ENCODE measurements at regions not wholly inside any gene's neighbourhood (a gene's known extent, or its start where the extent isn't known, plus 50 kb on each side); places are given as distances from the start of the nearest gene placed in this dataset.
"Not testable (repeated sequence)": the region's sequence is repeated elsewhere in the genome, so short reads cannot be mapped to it uniquely, and the experiment has no call there.

DNA sequence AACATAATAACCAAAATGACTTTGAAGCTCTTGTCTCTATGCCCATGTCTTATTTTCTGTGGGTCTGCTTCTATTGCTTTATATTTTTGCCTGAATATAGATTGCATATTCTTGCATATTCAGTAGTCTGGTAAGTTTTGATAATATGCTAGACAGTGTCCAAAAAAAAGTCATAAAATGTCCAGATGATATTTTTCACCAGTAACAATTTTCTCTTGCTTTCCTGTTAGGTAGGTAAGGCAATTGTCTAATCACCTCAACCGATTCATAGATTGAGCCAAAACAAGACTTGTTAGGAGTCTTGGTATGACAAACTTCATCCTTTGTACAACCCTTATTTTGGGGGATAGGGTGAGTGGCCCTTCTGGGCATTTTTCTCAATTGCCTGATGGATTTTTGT lies 277.0 kb upstream of the NRP1 start:
- no peak for DNase-seq (ENCODE audit: low read depth)

DNA sequence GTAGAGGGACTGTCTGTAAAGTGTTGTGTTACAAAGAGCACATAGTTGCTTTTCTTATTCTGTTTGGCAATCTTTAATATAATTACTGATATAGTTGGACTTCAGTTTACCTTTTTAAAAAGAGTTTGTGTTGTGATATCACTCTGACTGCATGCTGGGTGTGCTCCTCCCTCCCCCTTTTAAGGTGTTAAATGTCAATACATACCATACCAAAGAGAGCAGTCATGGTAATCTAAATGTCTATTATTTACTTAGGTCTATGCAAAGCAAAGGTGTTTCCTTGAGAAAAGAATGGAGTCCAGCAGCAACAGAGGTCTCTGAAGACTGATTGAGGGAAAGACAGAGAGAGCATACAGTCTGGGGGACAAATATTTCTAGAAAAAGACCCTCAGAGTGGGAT lies 275.1 kb upstream of the NRP1 start:
- no peak for DNase-seq (ENCODE audit: low read depth)

DNA sequence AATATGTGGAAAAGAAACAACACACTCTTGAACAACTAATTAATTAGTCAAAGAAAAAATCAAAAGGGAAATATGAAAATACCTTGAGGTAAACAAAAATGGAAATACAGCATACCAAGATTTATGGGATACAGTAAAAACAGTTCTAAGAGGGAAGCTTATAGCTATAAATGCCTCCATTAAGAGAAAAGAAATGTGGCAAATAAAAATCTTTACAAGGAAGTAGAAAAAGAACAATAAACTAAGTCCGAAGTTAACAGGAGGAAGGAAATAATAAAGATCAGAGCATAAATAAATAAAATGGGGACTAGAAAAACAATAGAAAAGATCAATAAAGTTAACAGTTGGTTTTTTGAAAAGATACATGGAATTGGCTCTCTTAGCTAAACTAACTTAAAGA lies 267.8 kb upstream of the NRP1 start:
- DNase-seq (ENCODE audit: low read depth): no peak

DNA sequence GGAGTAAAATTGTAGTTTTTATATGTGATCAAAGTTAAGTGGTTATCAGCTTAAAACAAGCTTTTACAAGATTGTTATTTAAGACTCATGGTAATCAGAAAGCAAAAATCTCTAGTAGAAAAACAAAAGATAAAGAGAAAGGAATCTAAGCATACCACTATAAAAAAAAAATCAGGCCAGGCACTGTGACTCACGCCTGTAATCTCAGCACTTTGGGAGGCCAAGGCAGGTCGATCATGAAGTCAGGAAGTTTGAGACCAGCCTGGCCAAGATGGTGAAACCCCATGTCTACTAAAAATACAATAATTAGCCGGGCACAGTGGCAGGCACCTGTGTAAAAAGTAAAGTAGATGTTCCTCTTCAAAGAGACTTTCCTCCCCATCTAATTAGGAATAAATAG lies 265.9 kb upstream of the NRP1 start:
- no peak for DNase-seq (ENCODE audit: low read depth)

DNA sequence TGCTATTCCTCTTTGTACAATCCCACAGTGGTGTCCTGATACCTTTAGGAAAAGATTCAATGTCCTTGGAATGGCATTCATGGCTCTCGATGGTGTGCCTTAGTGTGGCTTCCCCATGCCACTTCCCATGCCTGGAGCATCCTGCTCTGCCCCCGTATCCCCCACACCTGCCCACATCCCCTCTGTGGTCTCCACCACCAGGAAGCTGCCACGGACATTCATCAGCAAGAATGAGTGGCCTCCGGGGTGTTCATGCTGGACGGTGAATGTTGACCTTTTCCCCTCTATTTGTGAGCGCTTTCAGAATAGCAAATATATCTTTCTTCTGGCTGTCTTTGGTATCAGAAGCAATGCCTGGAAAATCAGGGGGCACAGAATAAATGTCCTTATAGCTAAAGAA lies 262.0 kb upstream of the NRP1 start:
- DNase-seq (ENCODE audit: low read depth): no peak

DNA sequence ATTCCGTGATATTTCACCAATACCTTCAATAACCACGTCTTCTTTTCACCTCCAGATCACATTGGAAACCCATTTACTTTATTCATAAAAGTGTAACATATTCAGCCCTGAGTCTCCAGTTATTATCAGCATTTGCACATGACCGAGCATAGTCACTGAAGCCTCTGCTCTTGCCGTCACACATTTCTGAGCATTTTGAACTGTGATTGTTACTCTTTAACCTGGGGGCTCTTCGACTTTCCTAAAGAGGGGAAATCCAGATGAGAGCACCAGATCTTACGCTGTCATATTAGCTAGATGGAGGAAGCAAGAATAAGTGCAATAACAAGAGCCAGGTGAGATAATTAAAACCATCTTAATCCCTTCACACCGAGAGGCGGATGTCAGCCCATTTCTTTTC lies 260.0 kb upstream of the NRP1 start:
- no peak for DNase-seq (ENCODE audit: low read depth)

DNA sequence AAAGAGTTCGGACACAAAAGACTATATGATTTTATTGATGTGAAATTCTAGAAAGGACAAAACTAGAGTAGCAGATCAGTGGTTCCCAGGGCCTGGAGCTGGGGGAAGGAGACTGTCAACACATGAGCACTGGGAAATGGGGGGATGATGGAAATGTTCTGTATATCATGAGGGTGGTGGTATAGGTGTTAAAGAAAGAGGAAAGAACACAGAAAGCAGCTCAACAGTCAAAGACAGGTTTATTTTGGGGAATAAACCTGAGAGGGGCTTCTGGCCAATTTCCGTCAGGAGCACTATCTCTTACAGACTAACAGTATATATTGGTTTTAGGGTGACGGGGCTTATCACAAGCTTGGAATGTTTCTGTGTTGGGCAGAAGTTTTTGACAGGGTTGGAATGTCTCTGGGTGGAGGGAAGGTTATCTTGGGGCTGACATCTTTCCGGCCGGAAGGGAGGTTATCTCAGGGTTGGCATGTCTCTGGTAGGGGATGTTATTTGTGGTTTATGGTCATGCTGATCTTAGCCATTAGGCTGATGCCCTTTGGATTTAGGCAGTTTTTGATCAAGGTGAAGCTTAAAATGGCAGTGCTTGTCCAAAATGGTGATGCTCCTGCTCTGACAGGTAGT lies 254.6 kb upstream of the NRP1 start:
- no peak for DNase-seq (ENCODE audit: low read depth)

DNA sequence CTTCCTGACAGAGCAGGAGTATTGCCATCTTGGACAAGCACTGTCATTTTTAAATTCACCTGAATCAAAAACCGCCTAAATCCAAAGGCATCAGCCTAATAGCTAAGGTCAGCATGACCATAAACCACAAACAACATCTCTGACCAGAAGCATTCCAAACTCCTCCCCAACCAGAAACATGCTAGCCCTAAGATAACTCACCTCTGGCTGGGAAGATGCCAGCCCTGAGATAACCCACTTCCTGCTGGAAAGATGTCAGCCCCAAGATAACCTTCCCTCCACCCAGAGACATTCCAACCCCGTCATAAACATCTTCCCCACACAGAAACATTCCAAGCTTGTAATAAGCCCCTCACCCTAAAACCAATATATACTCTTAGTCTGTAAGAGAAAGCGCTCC lies 250.1 kb upstream of the NRP1 start:
- DNase-seq (ENCODE audit: low read depth): not testable (repeated sequence)

DNA sequence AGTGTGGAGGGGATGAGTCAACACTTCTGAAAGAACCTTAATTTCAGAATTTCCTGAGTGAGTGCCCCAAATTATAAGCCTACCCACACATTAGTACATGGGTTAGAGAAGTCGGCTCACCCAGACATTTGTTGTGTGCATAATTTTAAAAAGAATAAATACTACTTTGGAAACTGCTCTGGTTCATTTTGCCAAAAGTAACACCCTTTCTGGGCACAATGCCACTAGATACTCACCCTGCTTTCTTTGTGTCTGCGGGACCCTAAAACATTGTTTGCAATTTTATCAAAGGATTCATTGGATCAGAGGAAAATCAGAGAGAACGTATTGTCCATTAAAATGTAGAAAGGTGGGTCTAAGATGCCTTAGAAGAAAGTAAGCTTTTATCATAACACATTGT lies 245.5 kb upstream of the NRP1 start:
- no peak for DNase-seq (ENCODE audit: low read depth)

DNA sequence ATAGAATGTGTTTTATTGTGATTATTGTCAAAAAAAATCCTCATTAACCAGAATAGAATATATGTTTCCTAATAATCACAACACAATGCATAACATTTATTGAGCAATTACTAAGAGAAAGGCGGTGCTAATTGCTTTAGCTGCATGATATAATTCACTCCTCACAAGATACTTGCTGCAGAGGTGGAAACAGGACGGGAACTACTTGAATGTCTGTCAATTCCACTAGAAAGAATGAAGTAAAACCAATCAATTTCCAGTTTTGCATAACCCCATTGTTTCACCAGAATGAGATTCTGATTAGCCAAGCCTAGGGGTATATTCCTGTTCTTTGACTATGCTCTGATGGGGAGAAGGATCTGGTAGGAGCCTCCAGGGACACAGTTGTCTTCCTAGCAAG lies 239.1 kb upstream of the NRP1 start:
- DNase-seq (ENCODE audit: low read depth): no peak

DNA sequence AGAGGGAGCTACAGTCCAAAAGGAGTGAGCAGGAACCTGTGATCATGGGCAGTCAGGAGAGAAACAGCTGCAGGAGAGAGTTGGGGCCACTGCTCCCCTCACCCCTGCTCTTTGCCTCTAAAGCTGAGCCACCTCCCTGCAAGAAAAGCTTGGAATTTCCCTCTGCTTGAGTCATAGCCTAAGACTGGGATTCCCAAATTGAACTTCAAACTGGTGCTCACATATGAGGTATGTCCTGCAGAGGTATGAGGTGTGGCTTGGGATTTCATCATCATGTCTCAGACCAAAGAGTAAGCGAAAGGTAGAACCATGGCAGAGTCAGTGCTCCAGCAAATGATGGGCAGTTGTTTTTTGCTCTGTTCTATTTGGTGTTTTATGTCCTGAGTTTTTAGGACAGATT lies 237.1 kb upstream of the NRP1 start:
- no peak for DNase-seq (ENCODE audit: low read depth)

DNA sequence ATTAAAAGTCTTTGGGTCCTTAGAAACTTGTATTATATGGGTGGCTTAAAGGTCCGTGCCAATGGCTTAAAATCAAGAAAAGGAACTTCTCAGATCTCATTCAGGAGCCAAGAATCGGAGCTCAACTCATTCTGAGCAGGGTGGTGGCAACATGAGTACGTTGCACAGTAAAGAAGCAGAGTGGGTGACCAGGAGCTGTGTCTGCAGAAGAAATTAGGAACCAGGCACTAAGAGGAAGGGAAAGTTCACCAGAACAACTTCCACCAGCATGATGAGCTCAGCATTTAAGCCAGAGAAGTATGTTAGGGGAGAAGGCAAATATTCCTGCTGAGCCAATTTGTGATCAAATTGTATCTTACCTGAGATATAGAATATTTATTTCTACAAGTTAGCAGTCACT lies 236.0 kb upstream of the NRP1 start:
- no peak for DNase-seq (ENCODE audit: low read depth)

DNA sequence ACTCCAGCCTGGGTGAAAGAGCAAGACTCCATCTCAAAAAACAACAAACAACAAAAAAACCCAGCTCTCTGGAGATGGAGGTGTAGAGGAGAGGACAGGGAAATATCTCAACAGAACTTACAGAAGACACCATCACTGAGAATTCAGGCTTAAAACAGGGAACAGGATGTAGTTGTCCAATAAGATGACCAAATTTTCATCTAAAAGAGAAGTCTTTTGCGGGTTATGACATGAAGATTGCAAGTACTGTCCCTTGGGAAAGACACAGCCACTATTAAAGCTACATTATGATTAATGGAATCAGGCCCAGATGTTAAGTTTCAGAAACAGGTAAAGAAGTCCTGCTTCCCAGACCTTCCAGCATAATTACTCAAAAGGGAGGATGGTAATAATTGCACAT lies 235.2 kb upstream of the NRP1 start:
- no peak for DNase-seq (ENCODE audit: low read depth)

DNA sequence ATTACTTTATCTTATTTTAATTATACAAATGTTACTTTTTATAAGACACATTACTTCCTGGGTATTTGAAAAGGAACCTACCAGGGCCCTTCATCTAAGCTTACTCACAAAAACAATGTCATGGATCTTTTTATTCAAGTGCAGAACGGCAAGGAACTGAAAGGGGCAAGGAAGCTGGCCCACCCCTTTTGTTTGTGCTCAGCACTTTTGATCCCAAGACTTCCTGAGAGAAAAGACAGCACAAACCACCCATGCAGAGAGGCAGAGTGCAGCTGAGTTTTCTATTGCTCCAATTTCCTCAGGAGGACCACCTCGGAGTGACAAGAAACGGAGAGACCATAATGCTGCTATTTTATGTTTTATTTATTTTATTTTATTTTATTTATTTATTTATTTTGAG lies 232.0 kb upstream of the NRP1 start:
- DNase-seq (ENCODE audit: low read depth): no peak

DNA sequence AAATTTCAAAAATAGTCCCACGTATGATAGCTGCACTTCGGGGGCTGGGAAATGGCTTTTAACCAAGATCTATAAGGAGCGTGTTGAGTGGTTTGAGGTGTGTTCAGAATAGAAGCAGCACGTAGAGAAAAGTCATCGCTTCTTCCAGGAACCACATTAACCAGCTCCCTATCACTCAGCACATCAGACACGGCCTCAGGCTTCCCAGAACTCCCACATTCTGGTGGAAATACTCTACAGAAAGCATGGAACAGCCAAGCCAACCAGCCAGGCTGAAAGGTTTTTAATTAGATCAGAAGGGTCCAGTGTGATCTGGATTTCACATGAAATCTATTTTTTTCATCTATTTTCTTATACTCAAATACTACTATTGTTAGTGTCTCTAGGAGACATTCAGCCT lies 231.5 kb upstream of the NRP1 start:
- no peak for DNase-seq (ENCODE audit: low read depth)

DNA sequence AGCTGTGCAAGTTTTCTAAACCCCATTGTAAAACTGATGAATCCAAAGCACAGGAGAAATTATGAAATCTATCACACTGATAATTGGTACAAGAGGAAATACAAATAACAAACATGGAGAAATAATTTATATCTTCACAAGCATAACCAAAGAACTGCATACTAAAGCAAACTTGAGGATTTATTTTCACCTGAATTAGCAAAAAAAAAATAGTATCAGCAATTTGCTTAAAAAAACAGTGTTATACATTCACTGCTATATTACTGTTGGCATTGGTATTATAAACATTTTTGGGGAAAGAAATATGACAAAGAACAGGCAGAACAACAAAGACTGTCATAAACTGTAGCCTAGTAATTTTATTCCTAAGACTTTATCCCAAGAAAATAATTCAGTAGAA lies 230.8 kb upstream of the NRP1 start:
- DNase-seq (ENCODE audit: low read depth): no peak

DNA sequence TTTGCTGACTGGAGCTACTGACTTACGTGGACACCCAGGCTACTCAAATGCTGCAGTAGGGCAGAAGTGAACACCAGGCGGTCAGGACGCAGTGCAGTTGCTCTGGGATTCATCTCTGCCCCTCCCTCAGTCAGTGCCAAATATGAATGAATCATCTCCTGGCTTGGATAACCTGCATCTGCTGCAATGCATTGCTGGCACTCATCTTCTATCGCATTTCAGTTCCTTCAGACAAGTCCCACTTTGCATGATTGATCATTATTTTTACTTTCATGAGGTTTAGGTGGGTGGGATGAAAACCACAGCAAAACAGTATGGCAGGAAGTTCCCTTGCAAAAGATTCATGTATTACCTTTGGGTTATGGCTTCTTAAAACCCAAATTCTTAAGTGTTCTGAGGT lies 224.6 kb upstream of the NRP1 start:
- peak; percentile 82 for DNase-seq (ENCODE audit: low read depth)

DNA sequence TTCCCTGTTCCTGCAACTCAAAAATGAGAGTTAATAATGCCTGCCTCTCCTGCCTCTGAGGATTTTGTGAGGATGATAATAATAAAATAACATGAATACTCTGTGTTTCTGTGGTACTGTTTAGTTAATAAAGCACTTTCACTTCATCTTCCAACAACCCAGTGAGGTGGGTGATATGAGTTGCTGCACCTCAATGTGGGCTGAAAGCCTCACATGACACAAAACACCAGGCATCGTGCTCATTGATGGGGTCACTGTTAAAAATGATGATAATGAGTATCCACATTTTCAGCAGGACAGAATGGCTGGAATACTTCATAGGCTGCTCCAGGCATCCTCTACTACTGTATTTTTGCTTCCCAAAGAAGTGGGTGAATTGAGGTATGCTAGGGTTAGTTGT lies 222.8 kb upstream of the NRP1 start:
- DNase-seq (ENCODE audit: low read depth): no peak

DNA sequence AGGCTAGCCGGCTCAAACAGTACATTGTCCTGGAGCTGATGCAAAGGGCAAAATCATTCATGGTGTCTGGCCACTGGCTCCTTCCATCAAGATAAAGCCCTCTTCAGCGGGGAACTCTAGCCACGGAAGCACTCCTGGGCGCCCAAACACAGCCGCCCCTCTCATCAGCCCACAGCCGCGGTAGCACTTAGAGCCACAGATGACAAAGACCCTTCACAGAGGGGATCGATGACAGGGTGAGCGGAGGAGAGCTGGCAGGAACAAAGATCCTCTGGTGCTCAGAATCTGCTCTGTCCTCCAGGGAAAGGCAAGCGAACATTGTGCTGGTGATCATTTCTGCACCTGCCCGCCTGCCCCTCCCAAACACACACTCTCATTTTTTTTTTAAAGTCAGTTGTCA lies 222.2 kb upstream of the NRP1 start:
- no peak for DNase-seq (ENCODE audit: low read depth)

DNA sequence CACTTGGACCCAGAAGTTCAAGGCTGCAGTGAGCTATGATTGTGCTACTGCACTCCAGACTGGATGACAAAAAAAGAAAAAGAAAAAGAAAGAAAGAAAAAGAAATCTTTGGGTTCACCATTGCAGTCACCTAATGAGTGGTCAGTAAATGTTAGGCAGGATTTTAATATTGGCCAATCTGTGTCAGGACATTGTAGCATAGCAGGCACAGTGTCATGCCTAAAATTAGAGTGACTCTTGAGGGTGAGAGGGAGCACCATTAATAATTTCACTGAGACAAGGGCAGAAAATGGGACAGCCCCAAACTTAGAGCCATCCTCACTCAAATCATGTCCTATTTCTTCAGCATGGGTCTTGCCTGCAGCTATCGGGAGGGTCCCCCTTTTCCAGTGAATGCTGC lies 221.6 kb upstream of the NRP1 start:
- no peak for DNase-seq (ENCODE audit: low read depth)

DNA sequence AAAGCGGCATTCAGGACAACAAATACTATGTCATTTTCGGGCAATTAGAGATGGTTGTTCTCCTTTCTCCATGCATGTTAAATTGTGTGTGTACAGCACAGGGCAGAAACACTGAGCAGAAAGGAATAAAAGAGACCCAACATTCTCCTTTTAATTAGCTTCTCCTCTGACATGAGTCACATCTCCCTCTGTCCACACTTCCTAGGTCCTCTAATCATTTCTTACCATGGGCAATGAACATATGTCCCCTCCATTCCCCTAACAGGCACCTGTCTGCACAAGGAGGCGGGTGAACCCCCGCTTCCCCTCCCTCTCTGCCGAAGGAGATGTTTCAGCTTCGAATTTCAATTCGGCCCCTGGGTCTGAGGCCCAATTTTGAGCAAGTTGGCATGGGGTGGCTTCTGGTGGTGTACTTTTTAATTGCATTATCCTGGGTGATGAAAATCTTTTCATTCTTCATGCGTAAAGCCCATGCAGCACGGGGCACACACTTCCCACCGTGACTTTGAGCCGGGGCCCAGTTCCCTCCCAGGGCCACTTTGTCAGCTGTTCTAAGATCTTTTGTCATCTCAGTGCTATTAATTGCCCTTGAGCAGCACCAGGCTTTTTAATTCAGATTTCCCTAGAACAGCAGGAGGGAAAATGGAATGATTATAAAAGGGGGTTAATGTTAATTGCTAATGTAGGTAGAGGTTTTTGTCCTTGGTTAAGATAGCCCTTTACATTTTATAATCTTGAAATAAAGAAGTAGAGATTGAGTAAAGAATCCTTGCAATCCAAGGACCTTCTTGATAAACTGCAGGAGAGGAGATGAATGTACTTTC lies 219.5 kb upstream of the NRP1 start:
- no peak for DNase-seq (ENCODE audit: low read depth)

DNA sequence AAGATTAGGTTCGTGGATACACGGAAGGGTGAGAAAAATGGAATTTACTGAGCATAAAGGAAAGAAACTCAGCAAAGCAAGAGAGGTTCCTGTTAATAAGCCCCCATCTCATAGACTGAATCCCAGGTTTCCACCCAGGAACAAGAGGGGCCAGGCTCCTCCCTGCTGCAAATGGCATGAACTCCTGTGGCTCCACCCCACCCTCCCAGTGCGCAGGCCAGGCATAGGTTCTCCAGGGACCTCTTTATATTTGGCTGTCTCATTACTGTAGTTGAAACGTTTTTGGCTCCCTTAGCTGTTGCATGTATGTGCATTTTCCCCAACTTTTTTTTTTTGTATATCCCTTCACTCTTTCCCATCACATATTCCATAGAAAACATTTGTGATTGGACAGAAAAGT lies 217.8 kb upstream of the NRP1 start:
- DNase-seq (ENCODE audit: low read depth): no peak

DNA sequence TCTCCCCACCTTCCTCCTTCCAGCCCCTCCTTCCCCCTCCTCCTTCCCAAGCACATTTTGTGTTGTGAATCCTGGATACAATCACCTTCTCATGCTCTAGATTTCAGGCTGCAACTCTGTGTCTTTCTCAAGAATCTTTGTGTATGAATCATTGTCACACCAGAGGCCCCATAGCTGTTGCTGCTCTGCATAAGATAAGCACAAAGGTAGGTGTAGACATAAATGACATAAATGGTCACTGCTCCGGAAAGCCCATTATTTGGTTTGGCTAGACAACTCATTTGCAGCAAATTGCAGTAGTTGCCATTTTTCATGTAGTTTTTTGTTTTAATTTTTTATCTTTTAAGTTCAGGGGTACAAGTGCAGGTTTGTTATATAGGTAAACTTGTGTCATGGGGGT lies 216.3 kb upstream of the NRP1 start:
- DNase-seq (ENCODE audit: low read depth): no peak

DNA sequence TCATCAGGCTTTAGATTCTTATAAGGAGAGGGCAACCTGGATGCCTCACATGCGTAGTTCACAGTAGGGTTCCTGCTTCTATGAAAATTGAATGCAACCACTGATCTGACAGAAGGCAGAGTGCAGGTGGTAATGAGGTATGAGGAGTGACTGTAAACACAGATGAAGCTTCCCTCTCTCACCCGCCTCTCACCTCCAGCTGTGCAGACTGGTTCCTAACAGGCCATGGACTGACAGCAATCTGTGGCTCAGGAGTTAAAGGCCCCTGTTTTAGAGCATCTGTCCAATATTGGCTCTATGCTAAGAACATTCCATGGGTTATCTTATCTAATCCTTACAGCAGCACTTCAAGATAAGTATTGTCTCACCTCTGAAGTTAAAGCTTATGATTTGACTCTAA lies 213.5 kb upstream of the NRP1 start:
- DNase-seq (ENCODE audit: low read depth): no peak
